ENCODE measurements at regions not wholly inside any gene's neighbourhood (a gene's known extent, or its start where the extent isn't known, plus 50 kb on each side); places are given as distances from the start of the nearest gene placed in this dataset.

- no peak for DNase-seq
These were observed 248.1 kb upstream of the CHRNA7 start for GRCh38 chr15:31782016-31782783.

DNA sequence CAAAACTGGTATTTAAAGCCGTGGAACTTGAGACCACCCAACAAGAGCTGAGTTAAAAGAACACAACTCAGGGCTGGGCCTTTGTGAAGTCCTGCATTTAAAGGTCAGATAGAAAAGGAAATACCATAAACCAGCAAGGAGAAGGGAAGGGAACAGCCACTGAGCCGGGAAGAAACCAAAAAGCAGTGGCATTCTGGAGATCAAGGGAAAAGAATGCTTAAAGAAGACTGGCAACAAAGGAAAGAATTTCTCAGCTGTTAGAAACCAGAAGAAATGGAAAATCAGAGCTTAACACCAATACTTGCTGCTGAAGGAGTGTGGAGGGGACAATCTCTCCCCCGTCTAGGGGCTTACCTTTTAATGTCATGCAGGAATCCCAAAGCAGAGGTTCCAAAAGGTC, 247.4 kb upstream of the CHRNA7 start:
- no peak for DNase-seq

DNA sequence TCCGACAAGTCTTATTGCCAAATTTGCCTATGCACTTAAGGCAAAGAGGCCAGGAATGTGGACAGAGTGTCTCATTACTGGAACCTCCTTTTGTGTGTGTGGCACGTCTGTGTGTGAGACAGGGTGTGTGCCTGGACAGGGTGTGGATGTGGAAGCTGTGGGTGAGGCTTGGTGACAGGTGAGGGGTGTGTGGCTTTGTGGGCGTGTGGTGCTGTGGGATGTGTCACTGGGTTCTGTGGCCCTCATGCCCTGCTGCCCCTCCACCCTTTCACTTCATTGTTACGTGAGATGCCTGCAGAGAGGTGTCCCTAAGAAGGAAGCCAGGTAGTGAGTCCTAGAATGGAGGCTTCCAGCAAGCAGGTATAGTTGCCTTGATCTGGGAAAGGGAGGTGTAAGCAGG, 244.0 kb upstream of the CHRNA7 start:
- DNase-seq, result no peak

DNA sequence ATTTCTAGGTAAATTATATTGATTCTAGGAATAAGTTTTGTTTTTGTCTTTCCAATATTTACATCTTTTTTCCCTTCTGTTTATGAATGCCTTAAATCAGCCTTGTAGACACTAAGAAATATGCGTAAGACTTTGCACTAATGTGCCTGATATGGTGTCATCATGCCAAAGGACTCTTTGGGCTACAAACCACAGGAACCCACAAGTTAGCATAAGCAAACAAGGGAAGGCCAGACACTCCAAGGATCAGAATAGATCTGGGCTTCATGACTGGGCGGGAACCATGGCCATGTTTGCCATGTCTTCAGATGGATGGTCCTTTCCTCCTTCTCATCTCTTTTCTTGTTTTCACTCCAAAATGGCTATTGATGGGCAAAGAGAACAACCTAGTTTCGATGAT, 242.2 kb upstream of the CHRNA7 start:
- DNase-seq, result no peak

DNA sequence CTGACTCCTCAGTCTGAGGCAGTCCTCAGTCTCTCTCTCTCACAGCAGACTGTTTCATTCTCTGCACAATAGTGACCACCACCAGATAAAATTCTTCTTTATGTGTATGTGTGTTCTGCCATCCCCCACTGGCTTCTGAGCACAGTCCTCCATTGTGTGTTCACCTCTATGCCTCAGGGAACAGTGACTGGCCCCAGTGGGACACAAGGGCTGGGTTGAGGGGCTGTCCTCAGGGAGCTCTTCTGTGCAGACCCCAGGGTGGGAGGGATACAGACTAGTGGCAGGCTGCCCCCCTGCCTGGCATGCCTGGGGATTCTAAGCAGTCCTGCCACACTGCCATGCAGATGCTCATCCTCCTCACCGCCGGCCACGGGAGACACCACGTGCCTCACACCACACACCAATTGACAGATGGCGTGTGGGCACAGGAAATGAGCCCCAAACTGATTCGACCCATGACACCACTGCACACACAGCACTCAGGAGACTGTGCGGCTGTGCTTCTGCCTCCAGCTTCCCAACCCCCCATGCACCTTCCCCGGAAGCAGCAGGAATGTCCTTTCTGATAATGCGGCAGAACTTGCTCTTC, 237.6 kb upstream of the CHRNA7 start:
- DNase-seq, result no peak

DNA sequence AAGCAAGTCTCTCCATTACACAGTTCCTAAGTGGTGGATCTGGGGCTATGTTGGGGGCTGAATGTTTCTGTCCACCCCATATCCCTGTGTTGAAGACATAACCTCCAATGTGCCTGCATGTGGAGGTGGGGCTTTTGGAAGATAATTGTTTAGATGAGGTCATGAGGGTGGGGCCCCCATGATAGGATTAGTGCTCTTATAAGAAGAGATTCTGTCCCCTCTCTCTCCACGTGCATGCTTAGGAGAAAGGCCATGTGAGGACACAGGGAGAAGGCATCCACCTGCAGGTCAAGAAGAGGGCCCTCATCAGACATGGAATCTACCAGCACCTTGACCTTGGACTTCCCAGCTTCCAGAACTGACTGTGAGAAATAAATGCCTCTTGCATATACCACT, 231.0 kb upstream of the CHRNA7 start:
- DNase-seq, result no peak

DNA sequence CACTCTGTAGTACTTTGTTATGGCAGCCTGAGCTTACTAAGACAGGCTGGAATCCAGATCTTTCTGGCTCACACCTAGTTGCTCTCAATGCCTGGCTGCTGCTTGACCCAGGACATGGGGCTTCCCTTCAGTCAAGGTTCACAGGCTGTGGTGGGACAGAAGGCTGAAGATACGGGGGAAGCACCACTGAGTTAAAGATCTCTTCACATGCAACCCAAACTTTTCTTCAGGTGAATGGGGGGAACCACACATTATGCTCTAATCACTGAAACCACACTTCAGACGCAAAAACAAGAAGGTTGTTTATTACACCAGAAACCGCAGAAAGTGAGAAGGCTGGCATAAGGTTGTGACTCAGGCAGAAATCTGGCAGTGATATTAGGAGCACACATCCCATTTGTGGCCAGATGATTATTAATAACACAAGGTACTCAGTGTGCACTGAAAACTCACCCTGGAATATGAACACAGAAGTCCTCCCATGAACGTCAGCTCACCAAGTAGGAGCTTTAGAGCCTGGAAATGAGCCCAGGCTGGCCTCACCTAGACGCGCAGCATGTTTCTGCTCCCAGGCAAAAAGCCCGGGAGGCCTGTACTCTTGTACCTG, 230.5 kb upstream of the CHRNA7 start:
- DNase-seq, result peak; percentile 13

DNA sequence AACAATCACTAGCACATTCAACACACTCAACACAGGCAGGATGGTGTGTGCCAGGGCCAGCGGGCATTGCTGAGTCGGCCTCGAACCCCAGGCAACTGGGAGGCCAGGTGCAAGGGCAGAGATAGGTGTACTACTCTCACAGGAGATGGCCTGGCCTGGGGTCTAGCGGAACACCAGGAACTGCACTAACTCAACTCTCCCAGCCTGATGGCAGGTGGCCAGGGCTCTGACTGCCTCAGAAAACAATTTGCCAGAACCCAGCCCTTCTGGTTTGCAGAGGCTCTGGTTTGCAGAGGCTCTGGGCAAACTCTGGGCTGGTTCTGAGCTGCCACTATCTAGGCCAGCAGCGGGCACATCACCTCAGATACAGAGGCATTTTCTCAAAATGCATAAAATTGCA, 229.2 kb upstream of the CHRNA7 start:
- no peak for DNase-seq

DNA sequence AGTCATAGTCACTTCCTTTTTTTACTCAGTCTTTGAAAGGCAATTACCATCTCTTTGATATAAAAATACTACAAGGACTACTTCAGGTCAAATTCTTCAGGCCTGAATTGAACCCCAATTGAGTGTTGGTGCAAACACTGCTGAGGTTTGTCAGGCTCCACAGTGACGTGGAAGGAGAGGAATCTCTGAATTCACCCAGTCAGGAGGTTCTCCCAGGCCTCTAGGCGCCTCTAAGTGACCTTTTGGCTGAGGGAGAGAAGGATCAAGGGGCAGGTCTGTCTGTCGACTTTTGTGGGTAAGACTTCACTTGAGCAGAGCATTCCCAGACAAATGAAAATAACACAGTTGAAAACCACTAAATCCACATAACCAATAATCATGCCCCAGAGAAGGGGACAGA, 227.6 kb upstream of the CHRNA7 start:
- no peak for DNase-seq

- DNase-seq, result peak; percentile 14
These were observed 226.9 kb upstream of the CHRNA7 start for GRCh38 chr15:31803388-31803884.

- DNase-seq, result no peak
These were observed 225.1 kb upstream of the CHRNA7 start for GRCh38 chr15:31805090-31805662.

GRCh38 chr15:31806106-31806505, 224.2 kb upstream of the CHRNA7 start:
- DNase-seq, result no peak

- no peak for DNase-seq
These were observed 218.7 kb upstream of the CHRNA7 start for GRCh38 chr15:31811641-31812040.

DNA sequence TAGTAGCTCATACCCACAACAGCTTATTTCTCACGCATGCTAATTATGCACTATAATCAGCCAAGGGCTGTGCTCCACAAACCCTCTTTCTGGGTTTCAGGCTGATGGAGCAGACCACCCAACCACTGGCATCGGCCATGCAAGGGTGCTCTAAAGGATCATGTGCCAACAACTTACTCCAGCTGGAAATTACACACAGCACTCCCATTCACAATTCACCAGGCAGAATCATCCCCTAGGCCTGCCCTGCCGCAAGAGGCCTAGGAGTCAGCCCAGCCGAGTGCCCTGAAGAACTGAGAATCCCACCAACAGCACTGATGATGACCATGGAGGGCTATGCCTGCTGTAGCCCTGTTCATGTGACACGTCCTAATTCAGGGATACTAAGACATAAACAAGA, 216.2 kb upstream of the CHRNA7 start:
- no peak for DNase-seq

DNA sequence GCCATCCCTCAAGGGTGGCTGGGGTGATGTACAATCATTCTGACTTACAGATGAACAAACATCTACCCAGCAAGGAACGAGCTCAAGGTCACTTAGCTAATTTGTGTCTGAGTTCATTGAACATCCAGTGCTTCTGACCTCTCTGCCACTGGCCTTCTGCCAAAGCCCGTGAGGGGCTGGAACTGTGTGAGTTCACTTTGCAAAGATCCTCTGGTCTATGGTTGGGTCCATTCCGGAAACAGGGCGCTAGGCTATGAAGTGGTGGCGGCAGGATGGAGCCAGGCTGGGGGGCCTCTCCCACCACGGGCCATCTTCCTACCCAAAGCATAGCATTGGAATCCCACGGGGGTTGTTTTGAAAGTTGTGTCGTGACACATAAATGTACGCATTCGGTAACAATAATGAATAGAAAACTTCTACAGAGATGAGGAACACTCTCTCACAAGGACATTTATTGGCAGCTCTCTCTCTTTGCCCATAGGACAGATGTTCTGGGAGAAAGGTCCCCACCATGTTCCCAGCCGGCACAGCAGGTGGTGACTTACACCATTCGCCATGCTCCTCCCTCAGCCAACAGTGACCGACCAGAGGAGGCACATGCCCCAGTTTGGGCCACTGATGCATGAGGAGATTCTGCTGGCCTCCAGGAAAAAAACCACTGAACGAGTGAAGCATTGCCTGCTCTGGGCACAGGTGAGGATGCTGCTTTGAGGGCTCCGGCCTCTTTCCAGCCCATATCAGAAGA, 214.7 kb upstream of the CHRNA7 start:
- DNase-seq, result no peak

DNA sequence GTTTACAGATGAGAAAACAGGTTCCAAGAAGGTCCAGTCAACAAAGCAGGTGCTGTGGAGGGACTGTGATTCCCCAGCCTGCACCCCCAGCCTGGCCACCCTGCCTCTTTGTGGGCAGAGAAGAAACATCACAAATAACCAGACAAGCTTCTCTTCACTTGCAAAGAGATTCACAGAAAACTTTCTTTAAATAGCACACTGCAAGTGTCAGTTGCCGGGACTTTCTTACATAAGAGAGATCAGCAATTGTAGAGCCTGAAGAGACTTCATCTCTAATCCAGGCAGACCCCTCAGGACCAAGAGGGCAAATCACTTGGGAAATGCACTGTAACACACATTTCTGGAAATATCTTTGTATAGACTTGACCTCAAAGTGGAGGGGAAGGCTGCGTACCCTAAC, 207.9 kb upstream of the CHRNA7 start:
- no peak for DNase-seq

GRCh38 chr15:31824024-31824423, 206.3 kb upstream of the CHRNA7 start:
- DNase-seq, result no peak

DNA sequence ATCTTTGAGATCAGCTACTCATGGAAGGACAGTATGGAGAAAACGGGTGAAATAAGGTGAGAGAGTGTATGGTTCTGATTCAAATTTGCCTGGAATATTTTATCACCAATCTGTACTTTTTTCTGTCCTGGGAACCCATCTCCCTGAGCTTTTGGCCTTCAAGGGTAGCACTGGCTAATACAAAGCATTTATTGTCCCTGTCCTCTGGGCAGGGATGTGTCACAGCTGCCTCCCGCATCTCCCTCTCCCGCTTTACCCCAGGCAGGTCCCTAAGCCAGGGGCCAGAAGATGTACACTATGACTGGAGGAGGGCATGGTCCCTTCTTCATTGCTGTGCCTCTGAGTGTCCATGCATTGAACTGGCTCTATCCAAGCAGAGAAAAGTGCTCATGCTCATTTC, 201.7 kb upstream of the CHRNA7 start:
- no peak for DNase-seq

DNA sequence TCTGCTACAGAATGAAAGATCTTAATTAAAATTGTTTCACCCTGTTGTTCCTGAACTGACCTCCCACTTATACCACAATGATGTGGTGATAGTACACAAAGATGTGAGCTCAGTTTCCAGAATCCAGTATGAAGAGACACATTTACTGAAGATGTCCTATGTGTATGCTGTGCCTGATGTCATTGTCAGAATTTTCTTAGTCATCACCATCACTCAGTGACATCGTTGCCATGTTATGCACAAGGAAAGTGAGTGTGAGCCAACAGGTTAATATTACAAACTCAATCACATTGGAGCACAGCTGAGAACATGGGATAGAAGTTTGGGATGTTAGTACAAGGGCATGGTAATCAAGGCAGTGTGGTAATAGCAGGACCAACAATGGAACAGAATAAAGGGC, 199.7 kb upstream of the CHRNA7 start:
- no peak for DNase-seq

- no peak for DNase-seq
These were observed 198.7 kb upstream of the CHRNA7 start for GRCh38 chr15:31831596-31831995.

GRCh38 chr15:31834654-31835053, 195.7 kb upstream of the CHRNA7 start:
- DNase-seq, result no peak

DNA sequence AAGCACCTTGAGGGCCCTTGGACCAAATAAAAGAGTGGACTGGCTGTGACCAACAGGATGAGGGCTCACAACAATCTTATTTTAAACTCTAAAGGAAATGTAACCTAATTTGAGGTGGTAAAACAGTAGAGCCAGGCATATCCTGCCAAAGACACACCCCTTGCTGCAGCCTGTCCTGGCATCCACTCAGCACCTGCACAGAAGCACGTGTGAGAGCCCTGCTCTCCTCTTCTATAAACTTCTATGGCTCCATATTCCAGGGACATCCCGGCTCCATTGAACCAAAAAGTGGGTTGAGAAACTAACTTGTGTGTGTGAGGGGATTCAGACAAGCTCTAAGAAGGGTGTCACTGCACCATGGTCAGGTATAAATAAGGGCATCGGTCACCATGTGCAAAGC, 190.9 kb upstream of the CHRNA7 start:
- DNase-seq, result no peak

GRCh38 chr15:31840849-31841476, 189.4 kb upstream of the CHRNA7 start:
- DNase-seq, result no peak
